ENCODE measurements at regions not wholly inside any gene's neighbourhood (a gene's known extent, or its start where the extent isn't known, plus 50 kb on each side); places are given as distances from the start of the nearest gene placed in this dataset.

DNA sequence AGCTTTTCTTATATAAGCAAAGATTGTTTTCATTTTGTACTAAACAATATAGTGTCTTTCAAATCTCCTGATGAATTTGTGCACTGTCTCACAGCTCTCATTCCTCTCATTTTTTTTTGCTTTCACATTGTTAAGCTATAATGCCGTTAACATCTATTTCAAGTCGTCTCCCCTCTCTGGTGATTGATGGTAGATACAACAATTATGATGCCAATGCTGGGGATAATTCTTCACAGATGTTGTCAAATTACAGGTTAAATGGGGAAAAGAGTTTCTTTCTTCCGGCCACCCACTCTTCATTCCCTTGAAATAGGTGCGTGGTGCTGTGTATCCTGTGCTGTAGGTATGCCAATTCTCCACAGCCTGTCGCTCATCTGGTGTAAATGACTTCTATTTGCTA lies 1053.7 kb upstream of the ZEB2 start:
- TF ChIP-seq, protein P1, sequence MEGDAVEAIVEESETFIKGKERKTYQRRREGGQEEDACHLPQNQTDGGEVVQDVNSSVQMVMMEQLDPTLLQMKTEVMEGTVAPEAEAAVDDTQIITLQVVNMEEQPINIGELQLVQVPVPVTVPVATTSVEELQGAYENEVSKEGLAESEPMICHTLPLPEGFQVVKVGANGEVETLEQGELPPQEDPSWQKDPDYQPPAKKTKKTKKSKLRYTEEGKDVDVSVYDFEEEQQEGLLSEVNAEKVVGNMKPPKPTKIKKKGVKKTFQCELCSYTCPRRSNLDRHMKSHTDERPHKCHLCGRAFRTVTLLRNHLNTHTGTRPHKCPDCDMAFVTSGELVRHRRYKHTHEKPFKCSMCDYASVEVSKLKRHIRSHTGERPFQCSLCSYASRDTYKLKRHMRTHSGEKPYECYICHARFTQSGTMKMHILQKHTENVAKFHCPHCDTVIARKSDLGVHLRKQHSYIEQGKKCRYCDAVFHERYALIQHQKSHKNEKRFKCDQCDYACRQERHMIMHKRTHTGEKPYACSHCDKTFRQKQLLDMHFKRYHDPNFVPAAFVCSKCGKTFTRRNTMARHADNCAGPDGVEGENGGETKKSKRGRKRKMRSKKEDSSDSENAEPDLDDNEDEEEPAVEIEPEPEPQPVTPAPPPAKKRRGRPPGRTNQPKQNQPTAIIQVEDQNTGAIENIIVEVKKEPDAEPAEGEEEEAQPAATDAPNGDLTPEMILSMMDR (conservative IDR thresholded peaks at IDR 0.05; ENCODE audit: low read depth in 2 of 2): no peak
- no peak for TF ChIP-seq EZH2 (IDR thresholded peaks at IDR 0.05; ENCODE audit: low read depth, unreplicated experiment)

Data from GM23338 (cell line).